H9 (cell line): ENCODE measurements at regions not wholly inside any gene's neighbourhood (a gene's known extent, or its start where the extent isn't known, plus 50 kb on each side); places are given as distances from the start of the nearest gene placed in this dataset.

Experiments
- DNase-seq: peaks from one replicate; pipeline ENCODE4 v3.0.0-alpha.2; 2017
- H2AFZ ChIP-seq: one replicate; pipeline ENCODE4 v1.6.1; 2013; ENCODE audit warnings: mild to moderate bottlenecking, low read length, control low read depth, moderate library complexity
- H2AK5ac ChIP-seq: 2 replicates; pipeline ENCODE4 v1.6.1; 2013; ENCODE audit warnings: low read length, control low read depth, mixed read lengths; ENCODE audit not compliant: insufficient read length
- H2BK120ac ChIP-seq: one replicate; pipeline ENCODE4 v1.6.1; 2013; ENCODE audit warnings: low read depth, mild to moderate bottlenecking, low read length, control low read depth, inconsistent platforms; ENCODE audit not compliant: poor library complexity, severe bottlenecking
- H2BK12ac ChIP-seq: 2 replicates; pipeline ENCODE4 v1.6.1; 2013; ENCODE audit warnings: low read length, control low read depth, mixed read lengths, low read depth; ENCODE audit not compliant: insufficient read length
- H2BK15ac ChIP-seq: 2 replicates; pipeline ENCODE4 v1.6.1; 2013; ENCODE audit warnings: low read depth, low read length, control low read depth
- H2BK20ac ChIP-seq: one replicate; pipeline ENCODE4 v1.6.1; 2013; ENCODE audit warnings: low read depth, mild to moderate bottlenecking, low read length, control low read depth, inconsistent platforms; ENCODE audit not compliant: poor library complexity, severe bottlenecking
- H2BK5ac ChIP-seq: 2 replicates; pipeline ENCODE4 v1.6.1; 2013; ENCODE audit warnings: low read length, control low read depth, mixed read lengths; ENCODE audit not compliant: insufficient read length
- H3K14ac ChIP-seq: 2 replicates; pipeline ENCODE4 v1.6.1; 2013; ENCODE audit warnings: low read length, control low read depth; ENCODE audit not compliant: insufficient read depth
- H3K18ac ChIP-seq: 2 replicates; pipeline ENCODE4 v1.6.1; 2013; ENCODE audit warnings: low read depth, mild to moderate bottlenecking, mixed read lengths, low read length, control low read depth; ENCODE audit not compliant: insufficient read length
- H3K23ac ChIP-seq: 2 replicates; pipeline ENCODE4 v1.6.1; 2013; ENCODE audit warnings: low read length, control low read depth, mixed read lengths, low read depth; ENCODE audit not compliant: insufficient read length
- H3K23me2 ChIP-seq: 2 replicates; pipeline ENCODE4 v1.6.1; 2013; ENCODE audit warnings: low read depth, mild to moderate bottlenecking, mixed read lengths, low read length, control low read depth; ENCODE audit not compliant: insufficient read length, poor library complexity, severe bottlenecking
- H3K27ac ChIP-seq: 2 replicates; pipeline ENCODE4 v1.5.1; 2013; ENCODE audit warnings: low read length, control low read depth, mixed read lengths, low read depth; ENCODE audit not compliant: insufficient read length
- H3K27me3 ChIP-seq: 2 replicates; pipeline ENCODE4 v1.6.1; 2013; ENCODE audit warnings: low read length, control low read depth, inconsistent platforms; ENCODE audit not compliant: insufficient read depth
- H3K4ac ChIP-seq: 2 replicates; pipeline ENCODE4 v1.6.1; 2013; ENCODE audit warnings: low read depth, mild to moderate bottlenecking, control low read depth, inconsistent platforms, low read length, moderate library complexity
- H3K4me1 ChIP-seq: 2 replicates; pipeline ENCODE4 v1.6.1; 2013; ENCODE audit warnings: low read length, control low read depth, inconsistent platforms; ENCODE audit not compliant: insufficient read depth
- H3K4me2 ChIP-seq: 2 replicates; pipeline ENCODE4 v1.6.1; 2013; ENCODE audit warnings: low read length, control low read depth, mixed read lengths; ENCODE audit not compliant: insufficient read length, insufficient read depth
- H3K56ac ChIP-seq: 2 replicates; pipeline ENCODE4 v1.6.1; 2013; ENCODE audit warnings: low read depth, mild to moderate bottlenecking, mixed read lengths, low read length, control low read depth; ENCODE audit not compliant: insufficient read length
- H3K79me1 ChIP-seq: 2 replicates; pipeline ENCODE4 v1.6.1; 2013; ENCODE audit warnings: low read depth, mild to moderate bottlenecking, moderate library complexity, low read length, control low read depth, inconsistent platforms; ENCODE audit not compliant: insufficient read depth, poor library complexity, severe bottlenecking
- H3K79me2 ChIP-seq: 2 replicates; pipeline ENCODE4 v1.6.1; 2013; ENCODE audit warnings: low read length, control low read depth, inconsistent platforms; ENCODE audit not compliant: insufficient read depth
- H3K9ac ChIP-seq: 2 replicates; pipeline ENCODE4 v1.6.1; 2013; ENCODE audit warnings: low read length, control low read depth, mixed read lengths; ENCODE audit not compliant: insufficient read length; ENCODE audit errors: extremely low read depth
- H3K9me3 ChIP-seq: one replicate; pipeline ENCODE4 v1.6.1; 2013; ENCODE audit warnings: low read depth, low read length, inconsistent platforms; ENCODE audit not compliant: control insufficient read depth
- H3T11ph ChIP-seq: one replicate; pipeline ENCODE4 v1.6.1; 2013; ENCODE audit warnings: mild to moderate bottlenecking, low read length, control low read depth, inconsistent platforms
- H4K20me1 ChIP-seq: one replicate; pipeline ENCODE4 v1.6.1; 2013; ENCODE audit not compliant: control insufficient read depth, insufficient read length, insufficient read depth
- H4K5ac ChIP-seq: 2 replicates; pipeline ENCODE4 v1.6.1; 2013; ENCODE audit warnings: low read depth, mild to moderate bottlenecking, mixed read lengths, low read length, control low read depth; ENCODE audit not compliant: insufficient read length
- H4K8ac ChIP-seq: replicated peaks from 2 replicates; pipeline ENCODE4 v1.6.1; 2013; ENCODE audit warnings: low read length, control low read depth, mixed read lengths, low read depth; ENCODE audit not compliant: insufficient read length
- H4K91ac ChIP-seq: 2 replicates; pipeline ENCODE4 v1.6.1; 2013; ENCODE audit warnings: low read depth, mild to moderate bottlenecking, moderate library complexity, mixed read lengths, low read length, control low read depth; ENCODE audit not compliant: insufficient read length
- H3K27ac Mint-ChIP-seq, 3 experiments: 2 replicates in 2 of 3; 3 replicates in 1 of 3; pipeline ENCODE4 v1.8.0; 2020 to 2021; ENCODE audit warnings: mixed read lengths in 3 of 3, mild to moderate bottlenecking in 1 of 3, moderate library complexity in 1 of 3
- H3K27me3 Mint-ChIP-seq: 2 replicates; pipeline ENCODE4 v1.8.0; 2021; ENCODE audit warnings: low read depth, mild to moderate bottlenecking, moderate library complexity, mixed read lengths
- H3K36me3 Mint-ChIP-seq, 3 experiments: 2 replicates in 2 of 3; 3 replicates in 1 of 3; pipeline ENCODE4 v1.8.0; 2020 to 2021; ENCODE audit warnings: low read depth in 3 of 3, mixed read lengths in 3 of 3; ENCODE audit not compliant: insufficient read depth in 1 of 3
- H3K4me1 Mint-ChIP-seq, 2 experiments: 2 replicates each; pipeline ENCODE4 v1.8.0; 2020; ENCODE audit warnings: mixed read lengths in 2 of 2
- H3K4me3 Mint-ChIP-seq, 2 experiments: 2 replicates in 1 of 2; 3 replicates in 1 of 2; pipeline ENCODE4 v1.8.0; 2020 to 2021; ENCODE audit warnings: mild to moderate bottlenecking in 2 of 2, mixed read lengths in 2 of 2, moderate library complexity in 1 of 2
- H3K9me3 Mint-ChIP-seq, 2 experiments: 2 replicates in 1 of 2; 3 replicates in 1 of 2; pipeline ENCODE4 v1.8.0; 2020; ENCODE audit warnings: mild to moderate bottlenecking in 2 of 2, mixed read lengths in 2 of 2, moderate library complexity in 1 of 2
- WGBS: extraction: QIAGEN DNeasy Blood & Tissue Kit; methylation state at CpG from one replicate; pipeline ENCODE4 v1.1.7; 2013; ENCODE audit warnings: missing lambda C conversion rate, low lambda C conversion rate, mixed read lengths; ENCODE audit not compliant: insufficient read length; ENCODE audit errors: extremely low coverage; 5-methylcytosine and 5-hydroxymethylcytosine counted together
- TF ChIP-seq, protein P1 (sequence below): fragments of 200-600 bp; sonication (generic); conservative IDR thresholded peaks from 3 replicates; pipeline ENCODE4 v1.8.0; 2021; ENCODE audit warnings: antibody characterized with exemption, mild to moderate bottlenecking

DNA sequence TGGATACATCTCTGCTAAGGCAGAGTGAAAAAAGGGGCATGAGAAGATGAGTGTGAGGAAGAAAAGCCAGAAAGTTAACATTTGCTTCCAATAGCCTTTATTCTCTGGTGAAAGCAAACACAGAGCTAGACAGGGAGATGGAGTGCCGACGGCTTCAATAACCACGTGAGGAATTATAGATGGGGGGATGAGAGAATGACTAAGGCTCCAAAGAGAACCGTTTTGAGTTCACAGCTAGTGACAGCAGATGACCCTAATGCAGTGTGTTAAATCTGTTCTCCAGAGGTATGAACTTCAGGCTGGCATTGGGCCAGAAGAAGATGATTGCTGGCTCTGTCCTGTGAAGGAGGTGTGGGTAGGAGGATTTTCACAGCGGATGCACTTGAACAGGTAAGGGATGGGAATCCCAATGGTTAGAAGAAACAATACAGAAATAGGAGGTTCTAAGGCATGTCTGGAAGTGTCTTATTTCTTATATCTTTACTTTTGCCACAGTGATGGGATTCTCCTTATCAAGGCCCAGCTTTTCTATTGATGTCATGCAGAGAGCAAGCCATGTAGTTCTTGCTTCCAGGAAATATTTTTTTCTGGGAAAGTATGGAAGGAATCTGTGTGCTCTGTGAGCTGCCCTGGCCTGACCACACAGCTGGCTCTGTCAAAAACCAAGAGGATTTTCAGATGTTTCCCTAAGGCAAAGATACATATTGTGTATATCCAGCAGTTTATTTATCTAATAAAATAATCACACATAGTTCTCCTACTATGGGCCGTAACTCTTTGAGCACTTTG, 573.8 kb downstream of the LTN1 start:
- no peak overlapping the region for H4K5ac ChIP-seq
- H2BK12ac ChIP-seq = no peak overlapping the region
- no peaks in the 10 kb centered on the region for H3K27me3 ChIP-seq
- no CpG with 5 or more reads among the region's 6 CpGs for WGBS
- no peak for DNase-seq
- H4K91ac ChIP-seq = no peak overlapping the region
- H2BK15ac ChIP-seq = no peak overlapping the region
- TF ChIP-seq, protein P1, sequence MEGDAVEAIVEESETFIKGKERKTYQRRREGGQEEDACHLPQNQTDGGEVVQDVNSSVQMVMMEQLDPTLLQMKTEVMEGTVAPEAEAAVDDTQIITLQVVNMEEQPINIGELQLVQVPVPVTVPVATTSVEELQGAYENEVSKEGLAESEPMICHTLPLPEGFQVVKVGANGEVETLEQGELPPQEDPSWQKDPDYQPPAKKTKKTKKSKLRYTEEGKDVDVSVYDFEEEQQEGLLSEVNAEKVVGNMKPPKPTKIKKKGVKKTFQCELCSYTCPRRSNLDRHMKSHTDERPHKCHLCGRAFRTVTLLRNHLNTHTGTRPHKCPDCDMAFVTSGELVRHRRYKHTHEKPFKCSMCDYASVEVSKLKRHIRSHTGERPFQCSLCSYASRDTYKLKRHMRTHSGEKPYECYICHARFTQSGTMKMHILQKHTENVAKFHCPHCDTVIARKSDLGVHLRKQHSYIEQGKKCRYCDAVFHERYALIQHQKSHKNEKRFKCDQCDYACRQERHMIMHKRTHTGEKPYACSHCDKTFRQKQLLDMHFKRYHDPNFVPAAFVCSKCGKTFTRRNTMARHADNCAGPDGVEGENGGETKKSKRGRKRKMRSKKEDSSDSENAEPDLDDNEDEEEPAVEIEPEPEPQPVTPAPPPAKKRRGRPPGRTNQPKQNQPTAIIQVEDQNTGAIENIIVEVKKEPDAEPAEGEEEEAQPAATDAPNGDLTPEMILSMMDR = no peak
- Mint-ChIP-seq H3K9me3 (no peaks in the 10 kb centered on the region), H3K27me3 (no peaks in the 10 kb centered on the region), H3K27ac (no peak overlapping the region), H3K4me3 (no peak overlapping the region), H3K4me1 (no peaks in the 10 kb centered on the region), H3K36me3 (no peaks in the 10 kb centered on the region)
- no peaks in the 10 kb centered on the region for H3K79me2 ChIP-seq
- no peak overlapping the region for H3K23ac ChIP-seq
- no peak overlapping the region for H4K8ac ChIP-seq
- no peak overlapping the region for H2BK120ac ChIP-seq
- H2AFZ ChIP-seq = no peak overlapping the region
- no peak overlapping the region for H2BK20ac ChIP-seq
- H3K79me1 ChIP-seq = no peaks in the 10 kb centered on the region
- H3K56ac ChIP-seq = no peak overlapping the region
- H3K9ac ChIP-seq = no peak overlapping the region
- no peak overlapping the region for H3K14ac ChIP-seq
- no peaks in the 10 kb centered on the region for H3K23me2 ChIP-seq
- no peaks in the 10 kb centered on the region for H4K20me1 ChIP-seq
- no peak overlapping the region for H3K4ac ChIP-seq
- no peak overlapping the region for H3K27ac ChIP-seq
- no peak overlapping the region for H3T11ph ChIP-seq
- H3K4me1 ChIP-seq = no peaks in the 10 kb centered on the region
- no peak overlapping the region for H3K18ac ChIP-seq
- no peak overlapping the region for H2AK5ac ChIP-seq
- H3K4me2 ChIP-seq = no peak overlapping the region
- no peak overlapping the region for H2BK5ac ChIP-seq
- no peaks in the 10 kb centered on the region for H3K9me3 ChIP-seq
